H9 (cell line): ENCODE measurements at regions not wholly inside any gene's neighbourhood (a gene's known extent, or its start where the extent isn't known, plus 50 kb on each side); places are given as distances from the start of the nearest gene placed in this dataset.

Experiments
- DNase-seq: peaks from one replicate; pipeline ENCODE4 v3.0.0-alpha.2; 2017
- H2AFZ ChIP-seq: one replicate; pipeline ENCODE4 v1.6.1; 2013; ENCODE audit warnings: mild to moderate bottlenecking, low read length, control low read depth, moderate library complexity
- H2AK5ac ChIP-seq: 2 replicates; pipeline ENCODE4 v1.6.1; 2013; ENCODE audit warnings: low read length, control low read depth, mixed read lengths; ENCODE audit not compliant: insufficient read length
- H2BK120ac ChIP-seq: one replicate; pipeline ENCODE4 v1.6.1; 2013; ENCODE audit warnings: low read depth, mild to moderate bottlenecking, low read length, control low read depth, inconsistent platforms; ENCODE audit not compliant: poor library complexity, severe bottlenecking
- H2BK12ac ChIP-seq: 2 replicates; pipeline ENCODE4 v1.6.1; 2013; ENCODE audit warnings: low read length, control low read depth, mixed read lengths, low read depth; ENCODE audit not compliant: insufficient read length
- H2BK15ac ChIP-seq: 2 replicates; pipeline ENCODE4 v1.6.1; 2013; ENCODE audit warnings: low read depth, low read length, control low read depth
- H2BK20ac ChIP-seq: one replicate; pipeline ENCODE4 v1.6.1; 2013; ENCODE audit warnings: low read depth, mild to moderate bottlenecking, low read length, control low read depth, inconsistent platforms; ENCODE audit not compliant: poor library complexity, severe bottlenecking
- H2BK5ac ChIP-seq: 2 replicates; pipeline ENCODE4 v1.6.1; 2013; ENCODE audit warnings: low read length, control low read depth, mixed read lengths; ENCODE audit not compliant: insufficient read length
- H3K14ac ChIP-seq: 2 replicates; pipeline ENCODE4 v1.6.1; 2013; ENCODE audit warnings: low read length, control low read depth; ENCODE audit not compliant: insufficient read depth
- H3K18ac ChIP-seq: 2 replicates; pipeline ENCODE4 v1.6.1; 2013; ENCODE audit warnings: low read depth, mild to moderate bottlenecking, mixed read lengths, low read length, control low read depth; ENCODE audit not compliant: insufficient read length
- H3K23ac ChIP-seq: 2 replicates; pipeline ENCODE4 v1.6.1; 2013; ENCODE audit warnings: low read length, control low read depth, mixed read lengths, low read depth; ENCODE audit not compliant: insufficient read length
- H3K23me2 ChIP-seq: 2 replicates; pipeline ENCODE4 v1.6.1; 2013; ENCODE audit warnings: low read depth, mild to moderate bottlenecking, mixed read lengths, low read length, control low read depth; ENCODE audit not compliant: insufficient read length, poor library complexity, severe bottlenecking
- H3K27ac ChIP-seq: 2 replicates; pipeline ENCODE4 v1.5.1; 2013; ENCODE audit warnings: low read length, control low read depth, mixed read lengths, low read depth; ENCODE audit not compliant: insufficient read length
- H3K27me3 ChIP-seq: 2 replicates; pipeline ENCODE4 v1.6.1; 2013; ENCODE audit warnings: low read length, control low read depth, inconsistent platforms; ENCODE audit not compliant: insufficient read depth
- H3K4ac ChIP-seq: 2 replicates; pipeline ENCODE4 v1.6.1; 2013; ENCODE audit warnings: low read depth, mild to moderate bottlenecking, control low read depth, inconsistent platforms, low read length, moderate library complexity
- H3K4me1 ChIP-seq: 2 replicates; pipeline ENCODE4 v1.6.1; 2013; ENCODE audit warnings: low read length, control low read depth, inconsistent platforms; ENCODE audit not compliant: insufficient read depth
- H3K4me2 ChIP-seq: 2 replicates; pipeline ENCODE4 v1.6.1; 2013; ENCODE audit warnings: low read length, control low read depth, mixed read lengths; ENCODE audit not compliant: insufficient read length, insufficient read depth
- H3K56ac ChIP-seq: 2 replicates; pipeline ENCODE4 v1.6.1; 2013; ENCODE audit warnings: low read depth, mild to moderate bottlenecking, mixed read lengths, low read length, control low read depth; ENCODE audit not compliant: insufficient read length
- H3K79me1 ChIP-seq: 2 replicates; pipeline ENCODE4 v1.6.1; 2013; ENCODE audit warnings: low read depth, mild to moderate bottlenecking, moderate library complexity, low read length, control low read depth, inconsistent platforms; ENCODE audit not compliant: insufficient read depth, poor library complexity, severe bottlenecking
- H3K79me2 ChIP-seq: 2 replicates; pipeline ENCODE4 v1.6.1; 2013; ENCODE audit warnings: low read length, control low read depth, inconsistent platforms; ENCODE audit not compliant: insufficient read depth
- H3K9ac ChIP-seq: 2 replicates; pipeline ENCODE4 v1.6.1; 2013; ENCODE audit warnings: low read length, control low read depth, mixed read lengths; ENCODE audit not compliant: insufficient read length; ENCODE audit errors: extremely low read depth
- H3K9me3 ChIP-seq: one replicate; pipeline ENCODE4 v1.6.1; 2013; ENCODE audit warnings: low read depth, low read length, inconsistent platforms; ENCODE audit not compliant: control insufficient read depth
- H3T11ph ChIP-seq: one replicate; pipeline ENCODE4 v1.6.1; 2013; ENCODE audit warnings: mild to moderate bottlenecking, low read length, control low read depth, inconsistent platforms
- H4K20me1 ChIP-seq: one replicate; pipeline ENCODE4 v1.6.1; 2013; ENCODE audit not compliant: control insufficient read depth, insufficient read length, insufficient read depth
- H4K5ac ChIP-seq: 2 replicates; pipeline ENCODE4 v1.6.1; 2013; ENCODE audit warnings: low read depth, mild to moderate bottlenecking, mixed read lengths, low read length, control low read depth; ENCODE audit not compliant: insufficient read length
- H4K8ac ChIP-seq: replicated peaks from 2 replicates; pipeline ENCODE4 v1.6.1; 2013; ENCODE audit warnings: low read length, control low read depth, mixed read lengths, low read depth; ENCODE audit not compliant: insufficient read length
- H4K91ac ChIP-seq: 2 replicates; pipeline ENCODE4 v1.6.1; 2013; ENCODE audit warnings: low read depth, mild to moderate bottlenecking, moderate library complexity, mixed read lengths, low read length, control low read depth; ENCODE audit not compliant: insufficient read length
- H3K27ac Mint-ChIP-seq, 3 experiments: 2 replicates in 2 of 3; 3 replicates in 1 of 3; pipeline ENCODE4 v1.8.0; 2020 to 2021; ENCODE audit warnings: mixed read lengths in 3 of 3, mild to moderate bottlenecking in 1 of 3, moderate library complexity in 1 of 3
- H3K27me3 Mint-ChIP-seq: 2 replicates; pipeline ENCODE4 v1.8.0; 2021; ENCODE audit warnings: low read depth, mild to moderate bottlenecking, moderate library complexity, mixed read lengths
- H3K36me3 Mint-ChIP-seq, 3 experiments: 2 replicates in 2 of 3; 3 replicates in 1 of 3; pipeline ENCODE4 v1.8.0; 2020 to 2021; ENCODE audit warnings: low read depth in 3 of 3, mixed read lengths in 3 of 3; ENCODE audit not compliant: insufficient read depth in 1 of 3
- H3K4me1 Mint-ChIP-seq, 2 experiments: 2 replicates each; pipeline ENCODE4 v1.8.0; 2020; ENCODE audit warnings: mixed read lengths in 2 of 2
- H3K4me3 Mint-ChIP-seq, 2 experiments: 2 replicates in 1 of 2; 3 replicates in 1 of 2; pipeline ENCODE4 v1.8.0; 2020 to 2021; ENCODE audit warnings: mild to moderate bottlenecking in 2 of 2, mixed read lengths in 2 of 2, moderate library complexity in 1 of 2
- H3K9me3 Mint-ChIP-seq, 2 experiments: 2 replicates in 1 of 2; 3 replicates in 1 of 2; pipeline ENCODE4 v1.8.0; 2020; ENCODE audit warnings: mild to moderate bottlenecking in 2 of 2, mixed read lengths in 2 of 2, moderate library complexity in 1 of 2
- WGBS: extraction: QIAGEN DNeasy Blood & Tissue Kit; methylation state at CpG from one replicate; pipeline ENCODE4 v1.1.7; 2013; ENCODE audit warnings: missing lambda C conversion rate, low lambda C conversion rate, mixed read lengths; ENCODE audit not compliant: insufficient read length; ENCODE audit errors: extremely low coverage; 5-methylcytosine and 5-hydroxymethylcytosine counted together
- TF ChIP-seq, protein P1 (sequence below): fragments of 200-600 bp; sonication (generic); conservative IDR thresholded peaks from 3 replicates; pipeline ENCODE4 v1.8.0; 2021; ENCODE audit warnings: antibody characterized with exemption, mild to moderate bottlenecking

GRCh38 chr3:147575391-147575790 lies 166.2 kb downstream of the ZIC1 start:
- no peak overlapping the region for H3K27ac Mint-ChIP-seq
- no peaks in the 10 kb centered on the region; a peak in 1 of 5 replicates for H3K9me3 Mint-ChIP-seq
- Histone ChIP-seq H3K18ac (no peak overlapping the region), H3K4ac (no peak overlapping the region), H3T11ph (no peak overlapping the region), H3K4me1 (no peaks in the 10 kb centered on the region), H3K27me3 (no peaks in the 10 kb centered on the region; the same call in 1 of the 2 replicates), H2BK5ac (no peak overlapping the region), H2BK20ac (no peak overlapping the region), H2BK15ac (no peak overlapping the region), H3K9ac (no peak overlapping the region), H3K14ac (no peak overlapping the region), H3K23me2 (no peaks in the 10 kb centered on the region), H4K5ac (no peak overlapping the region), H3K27ac (no peak overlapping the region), H2AK5ac (no peak overlapping the region), H4K91ac (no peak overlapping the region), H2BK12ac (no peak overlapping the region), H3K4me2 (no peak overlapping the region), H2BK120ac (no peak overlapping the region), H4K20me1 (no peaks in the 10 kb centered on the region), H3K56ac (no peak overlapping the region), H2AFZ (no peak overlapping the region), H4K8ac (no peak overlapping the region), H3K9me3 (no peaks in the 10 kb centered on the region), H3K23ac (no peak overlapping the region), H3K79me2 (no peaks in the 10 kb centered on the region), H3K79me1 (no peaks in the 10 kb centered on the region)
- H3K4me1 Mint-ChIP-seq, result no peaks in the 10 kb centered on the region
- no peak overlapping the region for H3K4me3 Mint-ChIP-seq
- WGBS, result no CpG with 5 or more reads among the region's 2 CpGs
- no peak for DNase-seq
- no peaks in the 10 kb centered on the region for H3K27me3 Mint-ChIP-seq
- TF ChIP-seq, protein P1, sequence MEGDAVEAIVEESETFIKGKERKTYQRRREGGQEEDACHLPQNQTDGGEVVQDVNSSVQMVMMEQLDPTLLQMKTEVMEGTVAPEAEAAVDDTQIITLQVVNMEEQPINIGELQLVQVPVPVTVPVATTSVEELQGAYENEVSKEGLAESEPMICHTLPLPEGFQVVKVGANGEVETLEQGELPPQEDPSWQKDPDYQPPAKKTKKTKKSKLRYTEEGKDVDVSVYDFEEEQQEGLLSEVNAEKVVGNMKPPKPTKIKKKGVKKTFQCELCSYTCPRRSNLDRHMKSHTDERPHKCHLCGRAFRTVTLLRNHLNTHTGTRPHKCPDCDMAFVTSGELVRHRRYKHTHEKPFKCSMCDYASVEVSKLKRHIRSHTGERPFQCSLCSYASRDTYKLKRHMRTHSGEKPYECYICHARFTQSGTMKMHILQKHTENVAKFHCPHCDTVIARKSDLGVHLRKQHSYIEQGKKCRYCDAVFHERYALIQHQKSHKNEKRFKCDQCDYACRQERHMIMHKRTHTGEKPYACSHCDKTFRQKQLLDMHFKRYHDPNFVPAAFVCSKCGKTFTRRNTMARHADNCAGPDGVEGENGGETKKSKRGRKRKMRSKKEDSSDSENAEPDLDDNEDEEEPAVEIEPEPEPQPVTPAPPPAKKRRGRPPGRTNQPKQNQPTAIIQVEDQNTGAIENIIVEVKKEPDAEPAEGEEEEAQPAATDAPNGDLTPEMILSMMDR, result no peak
- no peaks in the 10 kb centered on the region; a peak in 1 of 7 replicates for H3K36me3 Mint-ChIP-seq
